Glutamatergic neuron (in vitro differentiated cells): ENCODE measurements at regions not wholly inside any gene's neighbourhood (a gene's known extent, or its start where the extent isn't known, plus 50 kb on each side); places are given as distances from the start of the nearest gene placed in this dataset.

ENCODE experiments used
- DNase-seq: peaks from one replicate; pipeline ENCODE4 v3.0.0; 2022
- H3K27ac Mint-ChIP-seq: one replicate; pipeline ENCODE4 v1.8.0; 2020; ENCODE audit warnings: mild to moderate bottlenecking, mixed read lengths, inconsistent platforms; ENCODE audit not compliant: unreplicated experiment
- H3K27me3 Mint-ChIP-seq: one replicate; pipeline ENCODE4 v1.8.0; 2020; ENCODE audit warnings: mild to moderate bottlenecking, moderate library complexity, mixed read lengths, inconsistent platforms; ENCODE audit not compliant: unreplicated experiment
- H3K36me3 Mint-ChIP-seq: one replicate; pipeline ENCODE4 v1.8.0; 2020; ENCODE audit warnings: mild to moderate bottlenecking, mixed read lengths, inconsistent platforms; ENCODE audit not compliant: unreplicated experiment
- H3K4me1 Mint-ChIP-seq: one replicate; pipeline ENCODE4 v1.8.0; 2020; ENCODE audit warnings: mild to moderate bottlenecking, low read depth, mixed read lengths, inconsistent platforms; ENCODE audit not compliant: unreplicated experiment
- H3K4me3 Mint-ChIP-seq: one replicate; pipeline ENCODE4 v1.8.0; 2020; ENCODE audit warnings: mild to moderate bottlenecking, mixed read lengths, inconsistent platforms; ENCODE audit not compliant: unreplicated experiment
- H3K9me3 Mint-ChIP-seq: one replicate; pipeline ENCODE4 v1.8.0; 2020; ENCODE audit warnings: mild to moderate bottlenecking, moderate library complexity, mixed read lengths, inconsistent platforms; ENCODE audit not compliant: unreplicated experiment
- TF ChIP-seq, protein P1 (sequence below): fragments of 200-600 bp; sonication (generic); IDR thresholded peaks from one replicate; pipeline ENCODE4 v1.5.0; 2021; ENCODE audit not compliant: partially characterized antibody, unreplicated experiment

DNA sequence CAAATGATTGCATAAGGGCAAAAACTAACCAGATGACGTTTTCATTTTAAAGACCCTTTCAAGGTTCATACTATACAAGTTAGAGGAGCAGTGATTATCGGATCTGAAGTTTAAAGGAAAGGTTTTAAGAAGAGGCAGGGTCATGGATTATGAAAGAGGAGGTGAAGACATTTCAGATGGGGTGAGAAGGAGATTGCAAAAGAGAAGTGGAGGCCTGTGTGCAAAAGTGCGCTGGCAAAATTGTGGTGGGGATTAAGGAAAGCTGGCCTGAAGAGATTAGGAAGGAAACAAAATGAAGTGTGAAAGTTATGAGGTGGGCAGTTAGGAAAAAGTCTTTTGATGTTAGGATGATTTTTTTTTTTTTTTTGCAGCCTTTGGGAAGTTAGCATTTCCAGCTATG lies 935.7 kb upstream of the FAM98A start:
- Mint-ChIP-seq H3K27ac (no peak overlapping the region), H3K36me3 (peaks cover 2% of the 10 kb centered on the region), H3K9me3 (no peaks in the 10 kb centered on the region), H3K27me3 (no peaks in the 10 kb centered on the region), H3K4me3 (no peak overlapping the region), H3K4me1 (no peaks in the 10 kb centered on the region)
- no peak for DNase-seq
- TF ChIP-seq, protein P1, sequence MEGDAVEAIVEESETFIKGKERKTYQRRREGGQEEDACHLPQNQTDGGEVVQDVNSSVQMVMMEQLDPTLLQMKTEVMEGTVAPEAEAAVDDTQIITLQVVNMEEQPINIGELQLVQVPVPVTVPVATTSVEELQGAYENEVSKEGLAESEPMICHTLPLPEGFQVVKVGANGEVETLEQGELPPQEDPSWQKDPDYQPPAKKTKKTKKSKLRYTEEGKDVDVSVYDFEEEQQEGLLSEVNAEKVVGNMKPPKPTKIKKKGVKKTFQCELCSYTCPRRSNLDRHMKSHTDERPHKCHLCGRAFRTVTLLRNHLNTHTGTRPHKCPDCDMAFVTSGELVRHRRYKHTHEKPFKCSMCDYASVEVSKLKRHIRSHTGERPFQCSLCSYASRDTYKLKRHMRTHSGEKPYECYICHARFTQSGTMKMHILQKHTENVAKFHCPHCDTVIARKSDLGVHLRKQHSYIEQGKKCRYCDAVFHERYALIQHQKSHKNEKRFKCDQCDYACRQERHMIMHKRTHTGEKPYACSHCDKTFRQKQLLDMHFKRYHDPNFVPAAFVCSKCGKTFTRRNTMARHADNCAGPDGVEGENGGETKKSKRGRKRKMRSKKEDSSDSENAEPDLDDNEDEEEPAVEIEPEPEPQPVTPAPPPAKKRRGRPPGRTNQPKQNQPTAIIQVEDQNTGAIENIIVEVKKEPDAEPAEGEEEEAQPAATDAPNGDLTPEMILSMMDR, result no peak

GRCh38 chr2:34534341-34534740 lies 935.2 kb upstream of the FAM98A start:
- TF ChIP-seq, protein P1, result no peak
- Mint-ChIP-seq H3K4me3 (no peak overlapping the region), H3K27ac (no peak overlapping the region), H3K4me1 (no peaks in the 10 kb centered on the region), H3K36me3 (no peaks in the 10 kb centered on the region), H3K27me3 (no peaks in the 10 kb centered on the region), H3K9me3 (no peaks in the 10 kb centered on the region)
- no peak for DNase-seq

- Mint-ChIP-seq H3K36me3 (no peaks in the 10 kb centered on the region), H3K9me3 (no peaks in the 10 kb centered on the region), H3K4me3 (no peak overlapping the region), H3K27ac (no peak overlapping the region), H3K27me3 (no peaks in the 10 kb centered on the region), H3K4me1 (no peaks in the 10 kb centered on the region)
- DNase-seq, result no peak
- TF ChIP-seq, protein P1, result no peak
These were observed 934.6 kb upstream of the FAM98A start for GRCh38 chr2:34533585-34534183.

DNA sequence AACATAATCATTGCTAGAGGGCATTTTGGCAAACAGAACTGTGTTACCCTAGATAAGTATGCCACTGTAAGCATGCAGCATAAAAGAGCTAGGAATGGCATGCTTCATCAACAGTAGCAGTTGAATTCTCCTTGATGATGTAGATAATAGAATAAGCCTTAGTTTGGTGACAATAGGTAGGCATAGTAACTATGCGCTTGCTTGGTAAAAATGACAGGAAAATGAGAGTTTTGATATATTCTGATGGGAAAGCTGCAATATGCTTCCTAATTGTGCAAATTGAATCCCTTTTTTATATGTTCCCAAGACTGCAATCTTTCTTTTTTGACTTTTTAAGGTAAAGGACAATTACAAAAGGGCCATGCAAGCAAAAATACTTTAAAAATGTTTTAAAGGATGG lies 930.9 kb upstream of the FAM98A start:
- TF ChIP-seq, protein P1, result no peak
- no peaks in the 10 kb centered on the region for H3K36me3 Mint-ChIP-seq
- H3K4me1 Mint-ChIP-seq, result no peaks in the 10 kb centered on the region
- DNase-seq, result no peak
- H3K27me3 Mint-ChIP-seq, result no peaks in the 10 kb centered on the region
- H3K4me3 Mint-ChIP-seq, result no peak overlapping the region
- H3K9me3 Mint-ChIP-seq, result no peaks in the 10 kb centered on the region
- H3K27ac Mint-ChIP-seq, result no peak overlapping the region

DNA sequence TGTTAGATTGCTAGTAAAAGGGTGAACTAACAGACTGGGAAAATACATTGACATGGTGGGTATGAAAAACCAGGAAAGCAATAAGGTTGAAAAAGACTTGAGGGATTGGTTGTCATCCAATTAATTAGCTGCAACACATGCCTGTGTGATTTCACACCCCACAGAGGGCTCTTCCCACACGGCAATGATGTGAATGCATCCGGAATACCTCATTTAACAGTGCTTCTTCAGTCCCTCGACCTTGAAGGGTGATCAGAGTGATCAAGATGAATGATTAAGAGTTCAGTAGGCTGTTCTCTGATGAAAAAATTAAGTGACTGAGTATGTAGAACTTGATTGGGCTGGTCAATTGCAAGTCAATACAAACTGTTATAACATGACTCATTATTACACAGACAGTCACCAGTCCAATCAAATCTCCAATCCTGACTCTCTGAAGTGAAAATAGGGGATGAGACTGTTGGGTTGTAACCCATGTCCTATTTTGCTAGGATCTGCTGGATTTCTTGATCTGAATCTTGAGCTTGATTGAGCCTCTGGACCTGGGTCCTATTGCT lies 924.9 kb upstream of the FAM98A start:
- Mint-ChIP-seq H3K27ac (no peak overlapping the region), H3K27me3 (no peaks in the 10 kb centered on the region), H3K9me3 (peaks cover 1% of the 10 kb centered on the region), H3K4me1 (no peaks in the 10 kb centered on the region), H3K4me3 (no peak overlapping the region), H3K36me3 (peaks cover 6% of the 10 kb centered on the region)
- no peak for DNase-seq
- TF ChIP-seq, protein P1, result no peak
